GM18951 (cell line): ENCODE measurements at regions not wholly inside any gene's neighbourhood (a gene's known extent, or its start where the extent isn't known, plus 50 kb on each side); places are given as distances from the start of the nearest gene placed in this dataset.

Source experiments
- POLR2A ChIP-seq: IDR thresholded peaks from 4 replicates; pipeline ENCODE4 v1.6.1; 2011; ENCODE audit warnings: mild to moderate bottlenecking; ENCODE audit not compliant: insufficient read length, insufficient read depth; ENCODE audit errors: extremely low read depth
- in situ Hi-C: fragments of 300-500 bp; cut with MboI; formaldehyde crosslinking; loops from one replicate; pipeline ENCODE4 v1.12.0; 2022; ENCODE audit warnings: low sequenced_read_pairs, mixed read lengths, inconsistent platforms; ENCODE audit not compliant: unreplicated experiment

DNA sequence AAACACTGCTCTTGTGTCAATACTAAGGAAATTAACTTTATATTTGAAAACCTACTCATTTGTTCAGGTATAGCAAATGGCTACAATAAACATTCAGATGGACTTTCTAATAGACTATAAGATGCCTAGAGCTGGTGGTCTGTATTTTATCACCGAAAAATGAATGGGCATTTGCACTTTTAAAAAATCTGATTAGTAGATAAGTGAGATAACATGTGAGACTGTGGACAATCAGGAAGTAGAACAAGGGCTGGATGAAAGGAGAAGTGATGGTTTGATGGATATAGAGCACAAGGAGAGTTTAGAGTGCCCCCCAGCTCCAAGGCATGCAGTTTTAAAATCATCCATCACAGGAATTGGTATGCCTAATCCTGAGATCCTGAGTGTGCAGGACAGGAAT lies 308.4 kb upstream of the RARB start:
- in situ Hi-C loops = no loop called here
- no peak for TF ChIP-seq POLR2A

DNA sequence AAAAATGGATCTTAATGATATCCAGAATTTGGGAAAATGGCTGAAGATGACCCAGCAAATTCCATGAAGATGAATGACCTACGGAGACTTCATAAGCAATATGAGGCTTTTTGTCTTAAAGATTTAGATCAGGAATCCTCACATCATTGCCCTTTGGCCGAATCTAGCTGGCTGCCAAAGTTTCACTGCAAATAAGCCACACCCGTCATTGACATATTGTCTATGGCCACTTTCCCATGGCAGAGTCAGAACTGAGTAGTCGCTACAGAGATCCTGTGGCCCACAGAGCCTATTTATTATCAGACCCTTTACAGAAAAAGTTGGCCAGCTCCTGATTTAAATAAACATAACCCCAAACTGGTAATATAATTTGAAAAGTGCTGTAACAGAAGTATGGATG lies 307.4 kb upstream of the RARB start:
- in situ Hi-C loops = no loop called here
- no peak for TF ChIP-seq POLR2A

DNA sequence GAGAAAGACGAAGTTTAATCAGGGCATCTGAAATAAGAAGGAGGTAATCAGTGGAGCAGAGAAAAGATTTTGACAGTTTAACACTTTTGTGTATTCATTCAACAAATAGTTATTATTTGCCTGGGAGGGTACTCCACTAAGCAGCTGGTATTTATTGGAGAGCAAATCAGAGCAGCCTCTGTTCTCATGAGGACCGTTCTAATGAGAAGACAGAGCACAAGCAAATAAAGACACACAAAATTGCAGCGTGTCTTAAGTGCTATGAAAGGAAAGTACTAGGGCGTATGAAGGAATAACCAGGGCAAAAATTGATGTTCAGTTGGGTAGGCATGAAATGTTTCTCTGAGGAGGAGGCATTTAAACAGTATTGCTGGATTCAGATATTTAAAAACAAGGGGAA lies 302.9 kb upstream of the RARB start:
- in situ Hi-C loops = no loop called here
- TF ChIP-seq POLR2A = no peak

DNA sequence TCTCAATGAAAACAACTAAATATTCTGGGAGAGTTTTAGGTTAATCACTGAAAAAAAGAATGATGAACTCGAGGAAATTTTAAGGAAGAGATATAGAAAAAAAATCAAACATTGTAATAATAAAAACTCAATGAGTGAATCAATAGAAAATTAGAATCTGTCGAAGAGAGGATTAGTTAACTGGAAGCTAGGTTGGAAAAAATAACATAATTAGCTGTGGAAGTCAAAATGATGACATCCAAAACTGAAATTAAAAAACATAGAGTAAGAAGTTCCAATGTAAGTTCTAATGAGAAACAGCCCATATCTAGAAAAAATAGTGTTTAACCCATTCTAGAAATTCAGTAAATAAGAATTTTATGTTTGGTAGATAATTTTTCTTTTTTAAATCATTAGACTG lies 299.3 kb upstream of the RARB start:
- in situ Hi-C loops = no loop called here
- TF ChIP-seq POLR2A = no peak

DNA sequence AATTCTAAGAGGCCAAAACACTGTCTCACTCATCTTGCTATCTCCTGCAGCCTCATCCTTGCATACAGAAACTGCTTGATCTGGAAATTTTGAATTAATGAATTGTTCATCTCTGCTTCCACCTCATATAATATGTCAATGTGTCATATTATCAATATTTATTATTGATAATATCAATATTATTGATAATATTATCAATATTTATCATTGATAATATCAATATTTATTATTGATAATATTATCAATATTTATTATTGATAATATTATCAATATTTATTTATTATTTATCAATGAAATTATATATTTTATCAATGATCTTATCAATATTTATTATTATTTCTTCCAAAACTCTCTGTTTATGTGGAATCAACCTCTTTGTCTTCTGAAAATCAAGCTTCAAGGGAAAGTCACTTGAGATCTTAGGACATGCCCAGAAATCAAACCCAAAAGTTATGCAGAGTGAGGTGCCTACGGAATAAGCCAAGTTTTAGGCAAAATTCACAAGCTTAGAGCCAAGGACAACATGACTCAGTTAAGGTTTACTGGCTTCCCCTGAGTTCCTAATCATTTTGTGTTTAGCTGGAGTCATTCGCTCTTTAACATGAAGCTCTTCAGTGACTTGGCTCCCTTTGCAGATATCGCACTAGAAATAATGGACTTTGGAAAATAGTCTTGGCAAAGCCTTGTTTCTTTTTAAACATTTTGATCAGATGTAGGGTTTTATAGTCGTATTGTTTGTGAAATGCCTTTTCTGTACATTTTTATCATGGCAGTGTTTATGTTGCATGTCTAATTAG lies 297.1 kb upstream of the RARB start:
- in situ Hi-C loops = no loop called here
- TF ChIP-seq POLR2A = no peak

DNA sequence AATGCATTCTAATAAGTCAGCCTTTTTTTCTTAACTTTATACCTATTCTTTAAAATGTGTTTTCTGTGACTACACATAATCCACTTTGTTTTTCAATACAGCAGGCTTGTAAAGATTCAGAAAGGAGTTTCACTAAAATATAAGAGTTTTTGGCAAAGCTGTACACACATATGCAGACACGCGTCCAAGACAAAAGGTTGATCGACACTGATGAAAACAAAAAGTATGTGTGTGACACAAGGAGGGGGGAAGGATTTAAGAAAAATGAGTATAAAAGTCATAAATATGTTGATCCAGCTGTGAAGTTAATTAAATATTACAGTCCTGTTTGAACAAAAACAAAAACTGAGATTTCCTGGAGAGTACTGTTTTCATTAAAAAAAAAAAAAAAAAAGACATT lies 294.5 kb upstream of the RARB start:
- in situ Hi-C loops = no loop called here
- TF ChIP-seq POLR2A = no peak

DNA sequence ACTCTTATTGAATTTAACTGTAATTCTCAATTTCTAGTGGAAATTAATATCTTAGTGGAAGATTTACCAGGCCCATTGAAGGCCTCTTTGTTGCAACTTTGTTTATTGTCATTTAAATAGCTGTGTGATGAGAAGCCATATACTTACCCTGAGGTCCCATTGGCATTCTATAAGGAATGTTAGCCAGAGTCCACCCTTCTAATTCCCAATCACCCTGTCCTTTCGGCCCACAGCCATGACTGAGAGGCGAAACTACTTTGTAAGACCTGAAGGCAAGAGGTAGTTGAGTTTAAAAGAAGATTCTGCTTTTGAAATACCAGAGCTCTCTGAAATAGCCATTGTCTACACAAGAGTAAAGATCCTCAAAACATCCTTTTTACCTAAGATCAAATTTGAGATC lies 290.5 kb upstream of the RARB start:
- in situ Hi-C loops = no loop called here
- no peak for TF ChIP-seq POLR2A

DNA sequence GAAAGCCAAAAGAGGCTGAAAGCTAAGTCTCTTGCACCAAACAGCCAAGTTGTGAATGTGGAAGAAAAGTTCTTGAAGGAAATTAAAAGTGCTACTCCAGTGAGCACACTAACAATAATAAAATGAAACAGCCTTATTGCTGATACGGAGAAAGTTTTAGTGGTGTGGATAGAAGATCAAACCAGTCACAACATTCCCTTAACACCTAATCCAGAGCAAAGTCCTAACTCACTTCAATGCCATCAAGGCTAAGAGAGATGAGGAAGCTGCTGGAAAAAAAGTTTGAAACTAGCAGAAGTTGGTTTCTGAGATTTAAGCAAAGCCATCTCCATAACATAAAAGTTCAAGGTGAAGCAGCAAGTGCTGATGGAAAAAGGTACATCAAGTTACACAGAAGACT lies 288.8 kb upstream of the RARB start:
- no peak for TF ChIP-seq POLR2A
- in situ Hi-C loops = no loop called here

DNA sequence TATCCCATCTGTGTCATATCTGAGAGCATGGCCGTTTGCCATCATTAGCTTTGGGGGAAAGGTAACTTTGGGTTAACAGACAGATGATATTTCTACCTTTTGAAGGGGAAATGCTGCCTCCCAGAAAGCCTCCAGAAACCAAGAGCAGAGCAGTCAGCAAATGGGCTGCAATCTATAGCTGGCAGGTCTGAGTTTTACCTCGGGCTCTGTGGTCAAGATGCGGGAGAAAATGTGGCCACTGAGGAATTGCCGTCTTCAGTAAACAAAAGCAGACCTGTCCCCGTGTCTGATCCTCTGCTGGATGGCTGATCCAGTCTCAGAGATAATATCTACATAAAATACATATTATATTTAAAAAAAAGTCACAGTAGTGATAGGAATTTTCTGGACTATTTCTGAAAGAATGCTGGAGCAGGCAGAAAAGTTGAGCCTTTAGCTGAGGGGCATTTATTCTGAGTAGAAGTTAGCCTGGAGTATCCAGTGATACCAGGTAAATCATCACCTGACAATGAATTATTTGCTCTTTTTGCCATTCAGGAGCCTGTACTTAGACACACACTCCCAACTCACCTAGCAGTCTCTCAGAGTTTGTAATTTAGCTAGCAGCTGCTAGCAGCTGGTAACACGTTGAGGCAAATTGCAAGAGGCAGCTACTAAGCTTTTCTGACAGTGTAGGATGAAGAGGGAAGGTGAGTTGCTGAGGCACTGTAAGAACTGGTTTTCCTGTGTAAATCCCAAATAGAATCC lies 285.3 kb upstream of the RARB start:
- in situ Hi-C loops = no loop called here
- no peak for TF ChIP-seq POLR2A

DNA sequence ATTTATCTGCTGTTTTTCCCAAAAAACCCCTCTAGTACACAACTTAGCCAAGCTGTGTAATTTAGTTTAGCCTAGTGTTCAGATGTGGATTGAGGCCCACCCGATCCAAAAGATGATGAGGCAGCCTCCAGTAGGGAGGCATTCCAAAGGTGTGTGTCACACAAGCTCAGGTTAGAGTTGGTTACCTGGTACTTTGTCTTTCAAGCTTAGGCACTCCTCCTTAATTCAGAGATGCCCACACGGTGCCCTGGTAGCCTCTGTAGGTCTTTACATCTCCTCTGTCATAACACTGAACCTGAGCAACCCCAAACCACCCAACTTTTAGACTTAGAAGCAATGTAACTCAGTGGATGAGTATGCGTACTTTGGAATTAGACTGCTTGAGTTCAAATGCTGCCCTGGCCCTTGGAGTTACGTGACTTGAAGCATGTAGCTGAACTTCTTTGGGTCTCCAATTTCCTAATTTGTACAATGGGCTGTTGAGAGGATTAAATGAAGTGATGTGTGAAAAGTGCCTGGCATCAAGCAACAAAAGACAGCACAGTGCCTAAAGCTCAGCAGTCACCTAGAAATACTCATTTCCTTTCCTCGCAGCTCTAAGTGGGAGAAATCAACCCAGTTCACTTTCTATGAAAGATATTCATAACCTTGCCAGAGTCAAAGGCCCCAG lies 284.6 kb upstream of the RARB start:
- no peak for TF ChIP-seq POLR2A
- in situ Hi-C loops = no loop called here

DNA sequence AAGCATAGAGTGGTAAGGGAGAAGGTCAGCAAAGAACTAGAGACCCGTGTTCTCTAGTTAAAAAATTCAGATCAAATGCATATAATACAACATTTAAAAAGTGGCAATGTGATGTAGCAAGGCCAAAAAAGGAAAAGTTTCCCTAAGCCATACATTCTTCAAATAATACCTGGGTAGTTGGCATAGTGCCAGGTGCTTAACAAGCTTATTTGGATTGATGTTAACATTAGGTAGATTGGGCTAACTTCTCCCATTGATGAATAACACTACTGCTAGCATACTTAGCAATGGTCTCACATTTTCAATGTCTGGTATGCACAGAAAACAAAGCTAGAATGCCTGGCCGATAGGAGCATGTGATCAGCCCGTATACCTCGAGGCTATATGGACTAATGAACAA lies 283.6 kb upstream of the RARB start:
- in situ Hi-C loops = no loop called here
- TF ChIP-seq POLR2A = no peak

DNA sequence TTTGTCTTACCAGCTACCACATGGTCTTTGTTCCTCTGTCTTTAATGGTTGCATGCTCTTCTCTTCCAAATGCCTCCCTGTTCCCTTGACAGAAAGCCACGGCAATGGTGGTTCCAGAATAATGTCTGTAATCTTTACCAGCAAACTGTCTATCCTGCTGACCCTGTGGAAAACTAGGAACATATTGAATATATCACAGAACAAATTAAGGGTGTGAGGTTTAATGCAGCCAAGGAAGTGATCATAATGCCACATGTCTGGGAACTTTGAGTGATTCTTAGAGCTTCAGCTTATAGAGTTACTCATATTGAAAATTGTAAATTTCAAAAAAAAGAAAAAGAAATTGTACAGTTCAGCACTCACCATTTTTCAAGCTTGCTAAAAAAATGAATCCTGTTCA lies 282.9 kb upstream of the RARB start:
- in situ Hi-C loops = no loop called here
- TF ChIP-seq POLR2A = no peak

DNA sequence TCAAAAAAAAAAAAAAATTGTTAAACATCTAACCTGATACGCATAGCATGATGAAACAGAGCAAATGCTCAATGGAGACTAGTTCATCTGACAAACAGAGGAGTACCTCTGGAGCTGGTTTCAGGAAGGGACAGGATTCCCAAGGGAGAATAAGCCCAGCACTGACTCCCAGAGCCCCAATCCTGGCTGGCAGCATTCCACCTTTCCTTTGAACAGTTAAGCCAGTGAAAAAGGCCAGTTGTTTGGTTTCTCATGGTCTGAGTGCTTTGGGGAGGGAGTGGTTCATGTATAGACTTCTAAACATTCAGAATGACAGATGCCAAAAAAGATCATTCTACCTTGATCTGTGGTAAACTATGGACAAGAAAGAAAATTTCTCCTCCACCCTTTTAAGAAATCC lies 277.9 kb upstream of the RARB start:
- in situ Hi-C loops = no loop called here
- TF ChIP-seq POLR2A = no peak

DNA sequence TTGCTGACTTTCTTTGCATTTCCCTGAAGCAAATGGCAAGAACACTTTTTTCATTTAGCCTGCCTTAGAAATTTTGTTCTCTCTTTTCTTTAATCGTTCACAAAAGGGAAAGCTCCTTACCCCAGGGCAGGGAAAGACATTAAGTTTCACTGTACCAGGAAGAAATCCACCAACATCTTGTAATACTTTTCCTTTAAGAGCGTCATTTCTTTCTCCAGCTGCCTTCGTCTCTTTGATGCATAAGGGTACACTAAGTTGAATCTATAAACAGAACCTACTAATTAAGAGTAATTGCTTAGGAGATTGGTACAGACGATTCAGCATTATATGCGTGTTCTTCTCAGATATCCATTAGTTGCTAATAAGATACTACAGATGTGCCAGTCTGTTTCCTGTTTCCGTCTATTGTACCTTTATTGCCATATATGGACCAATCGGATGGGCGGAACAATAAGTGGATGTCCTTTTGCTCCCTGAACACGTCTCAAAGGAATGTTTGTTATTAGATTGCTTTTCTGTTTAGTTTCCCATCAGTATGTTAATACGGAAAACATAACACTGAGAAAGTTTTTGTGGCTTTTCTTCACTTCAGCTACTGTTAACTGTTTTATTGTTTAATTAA lies 276.7 kb upstream of the RARB start:
- TF ChIP-seq POLR2A = no peak
- in situ Hi-C loops = no loop called here

DNA sequence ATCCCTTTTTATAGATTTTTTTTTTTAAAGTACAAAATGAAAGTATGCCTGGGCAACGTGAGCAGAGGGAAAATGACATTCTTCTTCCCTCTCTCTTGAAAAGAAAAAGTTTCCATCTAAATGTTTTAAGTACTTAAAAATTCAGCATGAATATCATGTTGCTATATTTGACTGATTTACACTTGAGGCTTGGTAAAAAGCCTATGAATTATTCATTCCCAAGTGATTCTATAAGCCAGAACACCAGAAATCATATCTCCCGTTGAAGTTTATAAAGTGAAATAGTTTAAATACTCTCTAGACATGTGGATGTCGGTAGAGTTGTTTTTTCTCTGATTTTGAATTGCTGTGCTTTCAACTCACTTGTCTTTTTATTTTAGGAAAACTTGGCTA lies 276.2 kb upstream of the RARB start:
- in situ Hi-C loops = no loop called here
- TF ChIP-seq POLR2A = no peak
